Endothelial cell of umbilical vein (primary cell): ENCODE measurements at regions not wholly inside any gene's neighbourhood (a gene's known extent, or its start where the extent isn't known, plus 50 kb on each side); places are given as distances from the start of the nearest gene placed in this dataset.

ENCODE experiments used
- CTCF ChIP-seq, 2 donors: IDR thresholded peaks; 1 replicate in 1 of 2; 2 replicates in 1 of 2; pipeline ENCODE4 v1.5.1; 2011; ENCODE audit warnings: low read length in 2 of 2, mild to moderate bottlenecking in 2 of 2, moderate library complexity in 2 of 2, control low read depth in 1 of 2, inconsistent platforms in 1 of 2, low read depth in 1 of 2; ENCODE audit not compliant: insufficient read depth in 1 of 2; ENCODE audit errors: extremely low read depth in 1 of 2
- POLR2A ChIP-seq: IDR thresholded peaks from 2 replicates; pipeline ENCODE4 v1.6.1; 2012; ENCODE audit warnings: low read depth, mild to moderate bottlenecking, control low read depth, low read length

DNA sequence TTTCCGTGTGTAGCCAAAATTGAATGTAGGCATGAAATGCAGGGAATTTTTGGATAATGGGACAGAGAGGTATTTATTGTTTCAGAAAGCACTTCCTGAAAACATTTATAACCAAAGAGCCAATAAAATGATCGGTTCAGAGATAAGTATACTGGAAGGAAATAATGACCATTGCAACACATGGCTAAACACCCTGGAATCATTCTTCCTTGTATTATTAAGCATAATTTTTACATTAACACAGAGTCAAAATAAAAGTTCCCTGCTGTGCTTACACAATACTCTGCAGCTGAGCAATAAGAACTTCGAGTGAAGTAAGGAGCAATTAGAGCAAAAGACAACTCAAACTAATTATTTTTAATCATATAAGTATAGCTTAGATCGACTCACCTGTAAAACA is 648.3 kb downstream of the TNS3 start:
- TF ChIP-seq POLR2A (no peak), CTCF (IDR thresholded peaks at IDR 0.05; ENCODE audit: extremely low read depth in 1 of 2, insufficient read depth in 1 of 2, low read depth in 1 of 2, low read length in 2 of 2) (no peak)
